Right atrium auricular region (tissue), 2 donors: ENCODE measurements at regions not wholly inside any gene's neighbourhood (a gene's known extent, or its start where the extent isn't known, plus 50 kb on each side); places are given as distances from the start of the nearest gene placed in this dataset.

Experiments used
- DNase-seq: peaks from one replicate; pipeline ENCODE4 v3.0.0-alpha.2; 2019; ENCODE audit warnings: low spot score
- H3K27ac ChIP-seq, 2 donors: fragments of 200-600 bp; sonication (generic); 1 replicate in 1 of 2; 2 replicates in 1 of 2; pipeline ENCODE4 v1.5.1; 2016 to 2019
- H3K27me3 ChIP-seq, 2 donors: fragments of 200-600 bp; sonication (generic); one replicate each; pipeline versions ENCODE4 v1.5.1 to v1.6.0; 2017 to 2019
- H3K36me3 ChIP-seq: fragments of 200-600 bp; sonication (generic); one replicate; pipeline ENCODE4 v1.5.1; 2016
- H3K4me1 ChIP-seq, 2 donors: fragments of 200-600 bp; sonication (generic); one replicate each; pipeline versions ENCODE4 v1.5.1 to v1.6.0; 2017 to 2019
- H3K4me3 ChIP-seq, 2 donors: fragments of 200-600 bp; sonication (generic); 1 replicate in 1 of 2; 2 replicates in 1 of 2; pipeline ENCODE4 v1.5.1; 2017 to 2019; ENCODE audit warnings: mild to moderate bottlenecking in 1 of 2, moderate library complexity in 1 of 2
- H3K9me3 ChIP-seq, 2 donors: fragments of 200-600 bp; sonication (generic); one replicate each; pipeline ENCODE4 v1.5.1; 2019
- TF ChIP-seq, protein P1 (sequence below), 2 donors: fragments of 200-600 bp; sonication (generic); IDR thresholded peaks; one replicate each; pipeline ENCODE4 v1.5.1; 2019; ENCODE audit warnings: antibody characterized with exemption in 2 of 2

DNA sequence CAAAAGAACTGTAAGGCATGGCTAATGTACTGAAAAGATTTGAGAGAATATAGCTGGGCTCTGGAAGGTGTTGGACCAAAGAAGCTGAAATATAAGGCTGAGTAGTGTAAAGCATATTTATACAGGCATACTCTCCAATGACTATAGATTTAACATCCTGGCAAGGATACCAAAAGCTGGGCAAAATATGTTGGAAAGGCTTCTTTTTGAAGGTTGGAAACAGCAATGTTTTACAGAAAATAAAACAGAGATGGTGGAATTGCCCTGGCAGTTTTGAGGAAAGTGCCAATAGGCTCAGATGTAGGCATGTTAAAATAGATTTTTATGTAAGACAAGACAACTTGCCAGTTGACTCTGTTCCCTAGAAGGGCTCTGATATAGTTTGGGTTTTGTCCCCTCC lies 184.1 kb upstream of the SHISA6 start:
- no peaks in the 10 kb centered on the region for H3K27me3 ChIP-seq
- DNase-seq, result no peak
- H3K4me1 ChIP-seq, result no peaks in the 10 kb centered on the region
- H3K36me3 ChIP-seq, result no peaks in the 10 kb centered on the region
- no peak overlapping the region for H3K27ac ChIP-seq
- TF ChIP-seq, protein P1, sequence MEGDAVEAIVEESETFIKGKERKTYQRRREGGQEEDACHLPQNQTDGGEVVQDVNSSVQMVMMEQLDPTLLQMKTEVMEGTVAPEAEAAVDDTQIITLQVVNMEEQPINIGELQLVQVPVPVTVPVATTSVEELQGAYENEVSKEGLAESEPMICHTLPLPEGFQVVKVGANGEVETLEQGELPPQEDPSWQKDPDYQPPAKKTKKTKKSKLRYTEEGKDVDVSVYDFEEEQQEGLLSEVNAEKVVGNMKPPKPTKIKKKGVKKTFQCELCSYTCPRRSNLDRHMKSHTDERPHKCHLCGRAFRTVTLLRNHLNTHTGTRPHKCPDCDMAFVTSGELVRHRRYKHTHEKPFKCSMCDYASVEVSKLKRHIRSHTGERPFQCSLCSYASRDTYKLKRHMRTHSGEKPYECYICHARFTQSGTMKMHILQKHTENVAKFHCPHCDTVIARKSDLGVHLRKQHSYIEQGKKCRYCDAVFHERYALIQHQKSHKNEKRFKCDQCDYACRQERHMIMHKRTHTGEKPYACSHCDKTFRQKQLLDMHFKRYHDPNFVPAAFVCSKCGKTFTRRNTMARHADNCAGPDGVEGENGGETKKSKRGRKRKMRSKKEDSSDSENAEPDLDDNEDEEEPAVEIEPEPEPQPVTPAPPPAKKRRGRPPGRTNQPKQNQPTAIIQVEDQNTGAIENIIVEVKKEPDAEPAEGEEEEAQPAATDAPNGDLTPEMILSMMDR (IDR thresholded peaks at IDR 0.05), result no peak
- peaks cover 0 to 17% of the 10 kb centered on the region in 2 donors for H3K9me3 ChIP-seq
- H3K4me3 ChIP-seq, result no peak overlapping the region

DNA sequence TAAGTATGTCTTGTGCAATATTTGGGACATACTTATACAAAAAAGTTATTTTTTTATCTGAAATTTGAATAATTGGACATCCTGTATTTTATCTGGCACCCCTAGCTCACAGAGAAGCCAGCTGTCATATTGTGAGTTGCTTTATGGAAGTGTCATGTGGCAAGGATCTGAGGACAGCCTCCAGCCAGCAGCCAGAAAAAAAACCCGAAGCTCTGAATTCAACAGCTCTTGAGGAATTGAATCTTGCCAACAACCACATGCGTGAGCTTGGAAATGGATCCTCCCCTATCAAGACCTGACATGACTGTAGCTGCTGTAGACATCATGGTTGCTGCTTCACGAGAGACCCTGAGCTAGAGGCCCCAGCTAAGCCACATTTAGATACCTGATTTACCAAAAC lies 187.2 kb upstream of the SHISA6 start:
- Histone ChIP-seq H3K27me3 (no peaks in the 10 kb centered on the region), H3K36me3 (no peaks in the 10 kb centered on the region), H3K4me1 (no peaks in the 10 kb centered on the region), H3K9me3 (no peaks in the 10 kb centered on the region), H3K27ac (no peak overlapping the region), H3K4me3 (no peak overlapping the region)
- DNase-seq, result no peak
- TF ChIP-seq, protein P1 (IDR thresholded peaks at IDR 0.05), result no peak

DNA sequence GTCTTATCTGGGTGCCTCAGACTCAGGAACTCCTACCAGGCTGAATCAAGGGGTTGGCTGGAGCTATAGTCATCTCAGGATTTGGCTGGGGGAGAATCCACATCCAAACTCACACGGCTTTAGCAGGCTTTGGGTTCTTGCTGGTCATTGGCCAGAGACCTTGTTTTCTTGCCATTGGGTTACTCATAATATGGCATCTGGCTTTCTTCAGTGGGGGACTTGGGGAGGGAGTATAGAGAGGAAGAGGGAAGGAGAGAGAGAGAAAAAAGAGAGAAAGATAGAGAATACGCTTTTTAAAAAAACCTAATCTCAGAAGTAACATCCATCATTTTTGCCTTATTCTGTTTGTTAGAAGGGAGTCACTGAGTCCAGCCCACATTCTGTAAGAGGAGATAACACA lies 191.5 kb upstream of the SHISA6 start:
- Histone ChIP-seq H3K4me3 (no peak overlapping the region), H3K27ac (no peak overlapping the region), H3K36me3 (no peaks in the 10 kb centered on the region), H3K9me3 (no peaks in the 10 kb centered on the region), H3K27me3 (no peaks in the 10 kb centered on the region), H3K4me1 (no peaks in the 10 kb centered on the region)
- DNase-seq, result no peak
- TF ChIP-seq, protein P1 (IDR thresholded peaks at IDR 0.05), result no peak

DNA sequence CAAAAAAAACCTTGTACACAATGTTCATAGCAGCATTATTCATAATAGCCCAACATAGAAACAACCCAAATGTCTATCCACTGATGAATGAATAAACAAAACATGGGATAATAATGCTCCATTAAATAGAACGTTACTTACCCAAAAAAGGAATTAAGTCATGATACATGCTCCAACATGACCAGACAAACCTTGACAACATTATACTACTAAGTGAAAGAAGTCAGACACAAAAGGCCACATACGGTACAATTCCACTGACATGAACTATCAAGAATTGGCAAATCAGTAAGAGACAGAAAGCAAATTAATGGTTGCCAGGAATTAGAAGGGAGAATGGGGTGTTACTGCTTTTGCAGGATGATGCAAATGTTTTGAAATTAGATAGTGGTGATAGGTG lies 193.8 kb upstream of the SHISA6 start:
- H3K27ac ChIP-seq, result no peak overlapping the region
- no peak overlapping the region for H3K4me3 ChIP-seq
- TF ChIP-seq, protein P1 (IDR thresholded peaks at IDR 0.05), result no peak
- H3K4me1 ChIP-seq, result no peaks in the 10 kb centered on the region
- H3K27me3 ChIP-seq, result no peaks in the 10 kb centered on the region
- DNase-seq, result no peak
- H3K9me3 ChIP-seq, result no peaks in the 10 kb centered on the region
- H3K36me3 ChIP-seq, result no peaks in the 10 kb centered on the region

DNA sequence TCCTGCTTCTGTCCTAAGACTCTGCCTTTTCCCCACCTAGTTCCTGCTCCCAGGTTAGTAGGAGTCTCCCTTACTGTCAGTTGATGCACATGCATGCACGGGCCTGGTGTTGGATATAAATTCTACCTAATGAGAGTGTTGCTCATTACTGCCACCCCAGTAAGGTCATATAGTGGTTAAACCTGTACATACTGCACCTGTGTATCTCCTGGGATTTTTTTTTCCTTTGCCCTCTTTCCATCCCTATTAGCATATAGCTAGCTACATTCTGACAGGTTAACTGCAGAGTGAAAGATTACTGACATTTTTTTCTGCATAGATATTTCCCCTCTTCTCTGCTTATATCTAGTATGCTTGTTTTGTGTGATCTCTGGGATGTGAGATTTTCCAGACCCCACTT lies 201.5 kb upstream of the PIRT start:
- no peak overlapping the region for H3K27ac ChIP-seq
- no peak overlapping the region for H3K4me3 ChIP-seq
- no peaks in the 10 kb centered on the region for H3K36me3 ChIP-seq
- H3K9me3 ChIP-seq, result peaks cover 0 to 11% of the 10 kb centered on the region in 2 donors
- TF ChIP-seq, protein P1 (IDR thresholded peaks at IDR 0.05), result no peak
- no peak for DNase-seq
- H3K4me1 ChIP-seq, result no peaks in the 10 kb centered on the region
- H3K27me3 ChIP-seq, result no peaks in the 10 kb centered on the region

DNA sequence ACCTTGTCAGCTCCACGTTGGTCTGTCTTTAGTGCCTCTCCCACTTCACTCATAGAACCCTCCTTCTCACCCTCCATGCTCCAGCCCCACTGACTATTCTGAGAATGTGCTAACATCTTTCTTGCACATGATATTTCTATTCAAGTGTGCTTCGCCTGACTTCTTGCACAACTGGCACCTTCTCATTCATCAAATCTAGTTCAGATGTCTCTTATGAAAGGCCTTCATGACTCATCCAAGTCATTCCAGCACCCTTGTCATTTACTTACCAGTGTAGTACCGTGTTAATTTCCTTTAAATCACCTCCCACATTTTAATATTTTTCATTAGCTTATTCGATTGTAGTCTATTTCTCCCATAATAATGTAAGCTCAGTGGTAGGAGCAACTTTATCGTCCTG lies 197.8 kb upstream of the PIRT start:
- TF ChIP-seq, protein P1 (IDR thresholded peaks at IDR 0.05), result no peak
- H3K27ac ChIP-seq, result no peak overlapping the region

More for the DNA sequence above, 197.8 kb upstream of the PIRT start:
- Histone ChIP-seq H3K27me3 (no peaks in the 10 kb centered on the region), H3K36me3 (no peaks in the 10 kb centered on the region), H3K4me3 (no peak overlapping the region), H3K9me3 (peaks cover 0 to under 1% of the 10 kb centered on the region in 2 donors), H3K4me1 (no peaks in the 10 kb centered on the region)
- DNase-seq, result no peak
